ENCODE measurements at regions not wholly inside any gene's neighbourhood (a gene's known extent, or its start where the extent isn't known, plus 50 kb on each side); places are given as distances from the start of the nearest gene placed in this dataset.

DNA sequence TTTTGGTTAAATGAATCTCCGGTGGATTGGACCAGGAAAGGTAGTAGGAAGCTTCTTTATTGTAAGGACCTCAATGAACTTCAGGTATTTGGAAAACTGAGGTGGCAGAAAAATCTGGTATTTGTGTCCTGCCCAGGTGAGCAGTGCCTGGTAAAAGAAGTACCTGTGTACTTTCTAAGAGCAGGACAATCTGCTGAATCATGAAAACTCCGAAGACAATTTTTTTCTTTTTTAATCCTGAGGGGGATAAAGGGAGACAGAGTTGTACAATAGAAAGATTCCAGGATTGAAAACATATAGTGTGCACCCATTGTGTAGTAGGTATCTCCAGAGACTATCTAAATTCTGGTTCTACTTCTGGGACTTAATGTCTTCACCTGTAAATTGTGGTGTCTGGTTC is 191.8 kb upstream of the SPOPL start:
- TF ChIP-seq, protein P1, sequence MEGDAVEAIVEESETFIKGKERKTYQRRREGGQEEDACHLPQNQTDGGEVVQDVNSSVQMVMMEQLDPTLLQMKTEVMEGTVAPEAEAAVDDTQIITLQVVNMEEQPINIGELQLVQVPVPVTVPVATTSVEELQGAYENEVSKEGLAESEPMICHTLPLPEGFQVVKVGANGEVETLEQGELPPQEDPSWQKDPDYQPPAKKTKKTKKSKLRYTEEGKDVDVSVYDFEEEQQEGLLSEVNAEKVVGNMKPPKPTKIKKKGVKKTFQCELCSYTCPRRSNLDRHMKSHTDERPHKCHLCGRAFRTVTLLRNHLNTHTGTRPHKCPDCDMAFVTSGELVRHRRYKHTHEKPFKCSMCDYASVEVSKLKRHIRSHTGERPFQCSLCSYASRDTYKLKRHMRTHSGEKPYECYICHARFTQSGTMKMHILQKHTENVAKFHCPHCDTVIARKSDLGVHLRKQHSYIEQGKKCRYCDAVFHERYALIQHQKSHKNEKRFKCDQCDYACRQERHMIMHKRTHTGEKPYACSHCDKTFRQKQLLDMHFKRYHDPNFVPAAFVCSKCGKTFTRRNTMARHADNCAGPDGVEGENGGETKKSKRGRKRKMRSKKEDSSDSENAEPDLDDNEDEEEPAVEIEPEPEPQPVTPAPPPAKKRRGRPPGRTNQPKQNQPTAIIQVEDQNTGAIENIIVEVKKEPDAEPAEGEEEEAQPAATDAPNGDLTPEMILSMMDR (conservative IDR thresholded peaks at IDR 0.05) = no peak
- TF ChIP-seq EZH2 (IDR thresholded peaks at IDR 0.05; ENCODE audit: low read depth) = no peak
